GM19452 (cell line): ENCODE measurements at regions not wholly inside any gene's neighbourhood (a gene's known extent, or its start where the extent isn't known, plus 50 kb on each side); places are given as distances from the start of the nearest gene placed in this dataset.

Source experiments
- ATAC-seq: cut with Tn5 transposase; IDR thresholded peaks from one replicate; pipeline ENCODE4 v1.9.1; 2021; ENCODE audit not compliant: unreplicated experiment

GRCh38 chr2:152815634-152816257 is 97.3 kb downstream of the ARL6IP6 start:
- ATAC-seq: peak; percentile 61

- ATAC-seq: no peak
These were observed 96.1 kb downstream of the ARL6IP6 start for GRCh38 chr2:152814475-152815030.

DNA sequence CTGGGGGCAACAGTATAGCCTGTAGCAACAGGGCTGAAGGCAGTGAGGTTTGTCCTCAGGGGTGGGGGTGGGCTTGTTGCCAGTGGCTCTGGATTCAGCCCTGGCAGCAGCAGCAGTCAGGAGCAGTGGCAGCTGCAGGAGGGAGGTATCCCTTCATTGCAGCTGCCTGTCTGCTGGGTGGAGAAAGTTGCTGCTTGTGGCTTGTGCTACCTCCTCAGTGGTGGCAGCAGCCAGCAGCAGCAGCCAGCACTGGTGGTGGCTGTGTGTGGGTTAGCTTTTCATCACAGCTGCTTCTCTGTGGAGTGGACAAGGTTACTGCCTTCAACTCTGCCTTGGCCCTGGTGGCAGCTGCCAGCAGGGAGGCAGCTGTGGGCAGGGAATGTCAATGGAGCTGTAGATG is 94.9 kb downstream of the ARL6IP6 start:
- ATAC-seq: no peak
